Adrenal gland (tissue), 5 donors: ENCODE measurements at regions not wholly inside any gene's neighbourhood (a gene's known extent, or its start where the extent isn't known, plus 50 kb on each side); places are given as distances from the start of the nearest gene placed in this dataset.

Experiments used
- POLR2A ChIP-seq, 2 donors: fragments of 450-650 bp; IDR thresholded peaks; one replicate each; pipeline ENCODE4 v1.6.1; 2017; ENCODE audit warnings: antibody characterized with exemption in 2 of 2, mild to moderate bottlenecking in 2 of 2, moderate library complexity in 1 of 2
- TF ChIP-seq, protein P1 (sequence below), 6 experiments: fragments of 450-650 bp in 4 of 6; fragments of 200-600 bp in 2 of 6; sonication (generic) in 1 of 6; IDR thresholded peaks; 1 replicate in 5 of 6; 2 replicates in 1 of 6; pipeline versions ENCODE4 v1.5.1 to v1.8.0; 2016 to 2021; ENCODE audit warnings: antibody characterized with exemption in 6 of 6, mild to moderate bottlenecking in 2 of 6, moderate library complexity in 1 of 6
- donor health status: DM: no; HTN: no; CAD: no.

DNA sequence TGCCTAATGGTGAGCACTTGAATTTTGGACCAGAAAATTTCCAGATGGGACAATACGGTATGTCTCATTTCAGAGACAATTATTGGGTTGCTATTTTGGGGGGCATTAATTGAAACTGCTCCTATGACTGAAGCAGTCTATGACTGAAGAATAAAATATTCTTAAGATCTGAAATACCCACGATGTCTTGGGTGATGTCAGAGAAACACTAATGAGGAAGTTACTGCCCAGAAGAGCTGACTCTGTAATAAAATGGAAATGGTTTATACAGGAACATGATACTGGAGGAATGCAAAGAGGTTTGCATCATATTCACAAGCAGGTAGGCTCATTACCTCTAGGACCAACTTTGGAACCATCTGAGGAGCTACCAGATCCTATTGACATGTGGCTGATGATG lies 68.7 kb downstream of the IL12A start:
- TF ChIP-seq, protein P1, sequence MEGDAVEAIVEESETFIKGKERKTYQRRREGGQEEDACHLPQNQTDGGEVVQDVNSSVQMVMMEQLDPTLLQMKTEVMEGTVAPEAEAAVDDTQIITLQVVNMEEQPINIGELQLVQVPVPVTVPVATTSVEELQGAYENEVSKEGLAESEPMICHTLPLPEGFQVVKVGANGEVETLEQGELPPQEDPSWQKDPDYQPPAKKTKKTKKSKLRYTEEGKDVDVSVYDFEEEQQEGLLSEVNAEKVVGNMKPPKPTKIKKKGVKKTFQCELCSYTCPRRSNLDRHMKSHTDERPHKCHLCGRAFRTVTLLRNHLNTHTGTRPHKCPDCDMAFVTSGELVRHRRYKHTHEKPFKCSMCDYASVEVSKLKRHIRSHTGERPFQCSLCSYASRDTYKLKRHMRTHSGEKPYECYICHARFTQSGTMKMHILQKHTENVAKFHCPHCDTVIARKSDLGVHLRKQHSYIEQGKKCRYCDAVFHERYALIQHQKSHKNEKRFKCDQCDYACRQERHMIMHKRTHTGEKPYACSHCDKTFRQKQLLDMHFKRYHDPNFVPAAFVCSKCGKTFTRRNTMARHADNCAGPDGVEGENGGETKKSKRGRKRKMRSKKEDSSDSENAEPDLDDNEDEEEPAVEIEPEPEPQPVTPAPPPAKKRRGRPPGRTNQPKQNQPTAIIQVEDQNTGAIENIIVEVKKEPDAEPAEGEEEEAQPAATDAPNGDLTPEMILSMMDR (IDR thresholded peaks at IDR 0.05): no peak
- TF ChIP-seq POLR2A (IDR thresholded peaks at IDR 0.05): no peak
